Transverse colon (tissue), 3 donors: ENCODE measurements at regions not wholly inside any gene's neighbourhood (a gene's known extent, or its start where the extent isn't known, plus 50 kb on each side); places are given as distances from the start of the nearest gene placed in this dataset.

Experiments
- EP300 ChIP-seq: sonication (generic); formaldehyde crosslinking; IDR thresholded peaks from one replicate; pipeline ENCODE4 v1.6.1; 2017; ENCODE audit warnings: antibody characterized with exemption, low read depth
- TF ChIP-seq, protein P1 (sequence below), 5 experiments: fragments of 200-600 bp in 3 of 5; fragments of 450-650 bp in 2 of 5; sonication (generic) in 3 of 5; IDR thresholded peaks; 1 replicate in 2 of 5; 2 replicates in 3 of 5; pipeline ENCODE4 v1.5.1; 2016 to 2017; ENCODE audit warnings: antibody characterized with exemption in 5 of 5, inconsistent platforms in 3 of 5, mild to moderate bottlenecking in 2 of 5, moderate library complexity in 1 of 5

DNA sequence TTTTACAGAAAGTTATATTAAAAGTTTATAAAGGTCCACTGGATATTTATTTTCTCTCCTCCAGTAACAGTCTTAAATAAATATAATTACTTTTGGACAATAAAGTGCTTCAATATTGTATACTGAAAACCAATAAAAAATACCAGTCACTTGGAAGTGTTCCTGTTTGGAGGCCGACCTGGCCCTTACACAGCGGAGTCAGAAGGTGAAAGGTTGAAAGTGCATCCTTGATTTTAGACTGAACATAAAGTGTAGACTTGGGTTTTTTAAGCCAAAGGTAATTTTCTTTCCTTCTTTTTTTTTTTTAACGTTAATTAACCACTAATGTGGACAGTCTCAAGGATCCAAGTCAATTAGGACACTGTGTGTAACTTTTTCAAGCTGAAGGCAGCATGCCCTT lies 152.3 kb upstream of the TBX18 start:
- TF ChIP-seq, protein P1, sequence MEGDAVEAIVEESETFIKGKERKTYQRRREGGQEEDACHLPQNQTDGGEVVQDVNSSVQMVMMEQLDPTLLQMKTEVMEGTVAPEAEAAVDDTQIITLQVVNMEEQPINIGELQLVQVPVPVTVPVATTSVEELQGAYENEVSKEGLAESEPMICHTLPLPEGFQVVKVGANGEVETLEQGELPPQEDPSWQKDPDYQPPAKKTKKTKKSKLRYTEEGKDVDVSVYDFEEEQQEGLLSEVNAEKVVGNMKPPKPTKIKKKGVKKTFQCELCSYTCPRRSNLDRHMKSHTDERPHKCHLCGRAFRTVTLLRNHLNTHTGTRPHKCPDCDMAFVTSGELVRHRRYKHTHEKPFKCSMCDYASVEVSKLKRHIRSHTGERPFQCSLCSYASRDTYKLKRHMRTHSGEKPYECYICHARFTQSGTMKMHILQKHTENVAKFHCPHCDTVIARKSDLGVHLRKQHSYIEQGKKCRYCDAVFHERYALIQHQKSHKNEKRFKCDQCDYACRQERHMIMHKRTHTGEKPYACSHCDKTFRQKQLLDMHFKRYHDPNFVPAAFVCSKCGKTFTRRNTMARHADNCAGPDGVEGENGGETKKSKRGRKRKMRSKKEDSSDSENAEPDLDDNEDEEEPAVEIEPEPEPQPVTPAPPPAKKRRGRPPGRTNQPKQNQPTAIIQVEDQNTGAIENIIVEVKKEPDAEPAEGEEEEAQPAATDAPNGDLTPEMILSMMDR (IDR thresholded peaks at IDR 0.05), result no peak
- TF ChIP-seq EP300, result no peak
